HG03571 (cell line): ENCODE measurements at regions not wholly inside any gene's neighbourhood (a gene's known extent, or its start where the extent isn't known, plus 50 kb on each side); places are given as distances from the start of the nearest gene placed in this dataset.
"Not testable (repeated sequence)": the region's sequence is repeated elsewhere in the genome, so short reads cannot be mapped to it uniquely, and the experiment has no call there.

Source experiments
- ATAC-seq: cut with Tn5 transposase; IDR thresholded peaks from one replicate; pipeline ENCODE4 v1.9.1; 2021; ENCODE audit not compliant: unreplicated experiment

DNA sequence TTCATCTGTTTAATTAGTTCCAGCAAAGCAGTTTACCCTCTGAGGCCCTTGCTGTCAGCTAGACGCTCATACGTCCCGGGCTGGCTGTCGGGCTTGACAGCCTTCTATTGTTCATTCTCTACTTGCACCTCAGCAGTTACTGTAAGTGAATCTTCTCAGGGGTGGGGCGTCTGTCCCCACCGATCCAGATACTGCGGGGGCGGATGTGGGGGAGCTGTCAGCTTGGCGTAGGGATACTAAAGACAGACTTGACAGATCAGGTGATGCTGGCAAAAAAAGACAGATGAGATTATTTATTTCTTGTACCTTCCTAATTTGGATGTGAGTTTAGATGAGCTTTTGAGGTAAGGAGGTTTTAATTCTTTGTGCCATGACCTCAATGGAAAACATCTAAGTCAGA is 315.3 kb downstream of the NR2F2 start:
- no peak for ATAC-seq

DNA sequence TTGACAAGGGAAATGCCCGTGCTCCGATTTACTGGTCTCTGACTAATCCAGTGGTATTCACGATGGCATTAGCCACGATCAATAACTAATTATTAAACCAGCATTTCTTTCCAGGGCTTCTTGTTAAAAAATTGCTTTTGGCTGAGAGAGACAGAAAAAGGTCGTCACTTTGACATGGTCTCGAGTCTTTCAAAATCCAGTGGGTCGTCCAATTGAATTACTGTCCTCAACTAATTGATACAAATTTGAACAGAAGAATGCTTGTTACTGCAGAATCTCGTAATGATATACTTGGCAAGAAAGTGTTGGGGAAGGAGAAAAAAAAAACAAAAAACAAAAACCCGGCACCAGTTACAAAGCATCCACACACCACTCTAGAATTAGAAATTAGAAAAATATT is 318.4 kb downstream of the NR2F2 start:
- ATAC-seq = no peak

DNA sequence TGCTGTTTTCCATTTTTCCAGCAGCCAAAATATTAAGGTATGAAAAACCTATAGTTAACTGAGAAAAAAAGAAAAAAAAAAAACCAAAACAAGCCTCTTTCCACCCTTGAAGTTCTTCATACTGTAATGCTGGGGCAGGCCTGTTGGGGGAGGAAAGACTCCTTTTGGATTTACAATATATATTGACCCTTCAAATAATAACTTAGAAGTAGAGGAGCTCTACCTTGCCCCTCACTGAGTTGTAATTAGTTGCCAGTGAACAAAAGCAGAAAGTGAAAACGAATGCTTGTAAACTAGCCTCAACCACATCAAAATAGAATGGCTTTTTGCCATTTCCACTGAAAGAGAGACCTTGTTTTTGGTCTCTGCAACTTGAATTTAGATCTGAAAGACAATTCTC is 326.6 kb downstream of the NR2F2 start:
- ATAC-seq = no peak

DNA sequence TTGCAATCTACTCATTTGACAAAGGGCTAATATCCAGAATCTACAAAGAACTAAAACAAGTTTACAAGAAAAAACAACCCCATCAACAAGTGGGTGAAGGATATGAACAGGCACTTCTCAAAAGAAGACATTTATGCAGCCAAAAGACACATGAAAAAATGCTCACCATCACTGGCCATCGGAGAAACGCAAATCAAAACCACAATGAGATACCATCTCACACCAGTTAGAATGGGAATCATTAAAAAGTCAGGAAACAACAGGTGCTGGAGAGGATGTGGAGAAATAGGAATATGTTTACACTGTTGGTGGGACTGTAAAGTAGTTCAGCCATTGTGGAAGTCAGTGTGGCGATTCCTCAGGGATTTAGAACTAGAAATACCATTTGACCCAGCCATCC is 336.5 kb downstream of the NR2F2 start:
- ATAC-seq = not testable (repeated sequence)

DNA sequence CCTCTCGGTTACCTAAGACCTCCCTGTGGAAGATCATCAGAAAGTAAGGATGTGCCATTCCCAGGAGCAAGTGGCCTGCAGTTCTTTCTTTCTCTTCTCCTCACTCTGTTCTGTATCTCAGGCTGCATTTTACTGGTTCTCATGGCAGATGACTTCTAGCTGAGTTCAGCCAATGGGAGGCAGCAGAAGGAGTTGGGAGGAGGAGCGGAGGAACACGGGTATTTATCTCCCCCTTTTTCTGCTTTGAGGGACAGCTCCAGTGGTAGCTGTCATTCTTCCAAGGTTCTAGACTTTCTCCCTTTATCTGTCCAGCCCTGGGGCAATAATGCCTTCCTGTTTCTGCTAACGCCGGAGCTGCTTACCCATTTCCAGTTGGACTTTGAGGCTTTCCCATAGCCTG is 339.9 kb downstream of the NR2F2 start:
- no peak for ATAC-seq

DNA sequence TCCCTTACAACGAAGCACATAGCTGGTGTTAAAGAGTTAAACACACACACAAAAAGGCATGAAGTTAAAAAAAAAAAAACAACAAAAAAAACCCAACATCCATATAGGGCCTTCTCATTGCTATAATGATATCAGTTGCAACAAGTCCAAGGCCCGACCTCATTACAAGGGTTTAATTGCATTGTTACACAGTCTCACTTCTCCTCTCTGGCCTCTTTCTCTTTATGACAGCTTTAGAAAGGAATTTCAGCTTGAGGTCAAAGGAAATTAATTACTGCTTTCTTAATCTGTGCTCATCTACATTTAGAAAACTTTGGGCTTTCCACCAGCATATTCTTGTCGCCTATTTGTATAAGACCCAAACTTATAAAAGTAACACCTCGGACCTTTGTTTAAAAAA is 342.1 kb downstream of the NR2F2 start:
- ATAC-seq = no peak

DNA sequence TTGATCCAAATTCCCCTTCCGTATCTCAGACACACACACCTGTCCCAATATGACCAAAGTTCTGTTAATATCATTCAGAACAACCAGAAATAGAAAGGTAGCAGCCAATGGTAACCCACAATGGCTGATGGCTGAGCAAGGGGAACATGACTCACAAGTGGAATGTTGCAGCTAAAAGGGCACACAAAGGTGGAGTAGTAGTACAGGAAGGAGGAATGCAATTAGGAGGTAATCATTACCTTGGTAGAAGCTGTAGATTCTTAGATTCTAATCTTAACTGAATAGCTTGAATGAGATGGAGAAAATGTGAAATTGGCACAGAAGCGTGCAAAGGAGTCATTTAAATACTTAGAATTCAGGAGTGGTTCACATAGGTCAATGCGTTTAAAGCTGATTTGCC is 347.9 kb downstream of the NR2F2 start:
- ATAC-seq = no peak

DNA sequence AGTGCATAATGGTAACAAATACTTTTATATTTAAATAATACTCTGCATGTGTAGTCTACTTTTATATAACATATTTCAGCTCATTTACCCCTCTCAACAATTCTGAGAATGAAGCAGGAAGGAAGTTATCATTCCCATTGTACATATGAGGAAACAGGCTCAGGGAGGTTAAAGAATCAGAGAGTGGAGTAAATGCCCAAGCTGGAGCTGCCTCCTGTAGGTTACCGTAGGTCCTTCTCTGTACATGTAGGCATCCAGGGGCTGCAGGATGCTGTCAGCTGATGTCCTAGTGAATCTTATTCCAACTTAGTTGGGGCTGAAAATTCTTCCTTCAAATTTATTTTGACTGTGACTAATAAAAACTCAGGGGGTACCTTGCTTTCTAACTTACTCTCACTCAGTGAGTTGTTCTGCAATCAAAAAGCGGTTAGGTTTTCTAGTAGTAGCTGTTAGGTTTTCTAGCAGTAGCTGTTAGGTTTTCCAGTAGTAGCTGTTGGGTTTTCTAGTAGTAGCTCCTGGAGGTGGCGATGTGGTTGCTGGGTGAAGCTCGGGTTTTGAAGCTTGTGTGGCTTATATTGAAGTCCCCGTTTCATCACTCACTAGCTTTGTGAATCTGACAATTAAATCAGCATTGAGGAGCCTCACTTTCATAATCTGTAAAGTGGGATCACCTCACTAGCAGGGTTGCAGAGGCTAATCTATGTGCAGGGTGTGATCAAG is 357.0 kb downstream of the NR2F2 start:
- no peak for ATAC-seq

DNA sequence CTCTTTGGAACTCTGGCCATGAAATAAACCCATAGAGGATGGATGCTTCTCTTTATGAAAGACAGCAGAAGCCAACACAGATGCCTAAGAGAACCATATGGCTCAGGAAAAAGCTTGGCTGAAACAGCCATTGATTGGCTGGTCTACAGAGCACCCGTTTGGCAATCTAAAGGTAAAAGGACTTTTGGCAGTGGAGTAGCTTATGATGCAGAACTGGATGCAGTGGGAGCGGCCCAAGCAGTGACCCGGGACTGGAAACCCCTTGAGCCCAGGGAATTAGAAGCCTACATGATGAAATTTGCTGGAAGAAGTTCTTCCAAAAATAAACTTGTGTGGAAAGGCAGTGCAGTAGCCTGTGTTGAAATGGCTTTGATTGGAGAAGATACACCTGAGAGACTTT is 360.2 kb downstream of the NR2F2 start:
- ATAC-seq = no peak

DNA sequence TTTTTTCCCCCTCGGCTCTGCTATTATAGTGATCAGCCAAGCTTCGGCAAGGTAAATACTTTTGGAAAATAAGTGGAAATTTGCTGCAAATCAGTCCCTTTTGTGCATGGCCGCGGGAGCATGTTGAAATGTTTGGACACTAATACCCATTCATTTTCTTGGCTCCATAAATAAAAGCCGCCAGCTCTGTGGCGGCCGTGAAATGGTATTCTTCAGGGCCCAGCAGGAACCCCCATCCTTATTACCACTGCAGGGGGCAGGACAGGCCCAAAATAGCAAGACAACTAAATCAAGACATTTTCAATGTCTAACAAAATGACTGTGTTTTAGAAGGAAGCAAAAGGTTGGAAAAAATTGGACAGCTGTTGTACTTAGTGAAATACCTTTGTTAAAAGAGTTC is 362.3 kb downstream of the NR2F2 start:
- ATAC-seq = no peak

DNA sequence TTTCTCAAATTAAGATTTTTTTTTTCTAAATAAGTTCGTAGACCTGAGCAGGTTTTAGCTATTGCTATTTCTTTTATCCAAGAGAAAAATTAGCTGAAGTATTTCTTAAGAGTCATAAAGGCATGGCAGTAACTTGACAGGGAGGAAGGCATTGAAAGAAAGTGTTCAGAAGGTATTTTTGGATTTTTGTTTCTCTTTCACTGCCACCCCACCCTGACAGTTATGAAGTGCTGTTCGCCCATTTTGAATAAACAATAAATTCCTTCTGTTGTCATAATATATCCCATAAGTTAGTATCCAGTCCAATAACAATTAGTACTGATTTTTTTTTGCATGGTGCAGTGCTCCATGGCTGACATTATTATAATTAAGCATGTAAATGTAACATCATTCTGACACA is 363.0 kb downstream of the NR2F2 start:
- ATAC-seq = no peak

DNA sequence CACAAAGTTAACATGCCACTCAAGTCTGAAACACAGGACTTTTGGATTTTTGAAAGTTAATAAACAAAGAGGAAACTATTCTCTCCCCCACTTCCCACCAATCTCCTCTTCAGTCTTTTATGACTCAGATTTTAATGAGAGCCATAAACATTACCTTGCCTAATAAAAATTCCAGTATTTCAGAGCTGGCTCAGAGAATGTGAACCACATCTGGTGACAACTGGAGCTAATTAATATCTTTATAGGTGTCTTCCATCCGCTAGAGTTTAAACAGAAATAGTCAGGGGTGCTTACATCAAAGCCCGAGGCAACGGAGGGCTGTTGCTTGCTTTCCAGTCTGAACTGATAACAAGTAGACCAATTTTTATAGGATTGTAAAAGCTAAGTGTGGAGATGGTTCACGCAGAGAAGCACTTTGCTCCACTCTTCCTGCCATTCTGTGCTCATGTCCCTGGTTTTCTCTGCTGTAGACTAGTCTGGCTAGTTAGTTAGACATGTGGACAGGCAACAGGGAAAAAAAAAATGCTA is 363.6 kb downstream of the NR2F2 start:
- no peak for ATAC-seq

DNA sequence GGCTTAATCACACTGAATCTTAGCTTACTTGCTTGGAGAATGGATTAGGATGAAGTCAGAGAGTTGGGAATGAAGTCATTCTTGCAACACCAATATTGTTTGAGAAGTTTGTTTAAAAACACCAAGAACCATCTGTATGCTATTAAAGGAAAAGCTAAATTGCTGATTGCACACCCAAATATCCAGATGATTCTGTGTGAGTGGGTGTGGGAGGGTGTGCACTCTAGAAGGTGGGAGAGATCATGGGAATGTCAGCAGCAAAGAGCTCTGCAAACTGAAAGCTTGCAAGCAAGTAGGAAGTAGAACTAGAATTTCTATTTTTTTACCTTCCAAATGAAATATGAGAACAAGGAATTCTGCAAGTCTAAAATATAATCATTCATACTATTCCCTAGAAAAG is 364.9 kb downstream of the NR2F2 start:
- no peak for ATAC-seq

DNA sequence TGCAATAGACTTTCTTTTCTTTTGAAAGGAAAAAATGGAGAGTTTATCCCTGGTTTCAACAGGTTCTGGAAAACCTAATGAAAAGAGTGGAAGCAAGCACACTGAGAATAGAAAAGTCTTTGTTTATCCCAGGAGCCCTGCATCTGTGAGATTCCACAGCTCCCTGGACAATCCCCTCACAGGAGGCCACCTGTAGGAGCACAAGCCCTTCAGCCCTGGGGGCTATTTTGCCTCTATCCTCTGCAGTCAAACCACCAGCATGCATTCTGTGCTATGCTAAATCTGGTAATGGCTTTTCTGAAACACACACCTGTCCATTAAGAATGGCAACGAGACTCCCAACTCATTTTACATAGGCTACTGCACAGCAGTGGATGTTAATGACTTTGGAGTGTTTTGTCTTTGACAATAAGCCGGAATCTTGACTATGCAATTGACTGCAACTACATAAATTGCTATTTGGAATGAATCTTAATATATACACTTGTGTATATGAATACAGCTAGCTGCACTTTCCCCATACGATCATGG is 369.4 kb downstream of the NR2F2 start:
- ATAC-seq = no peak

DNA sequence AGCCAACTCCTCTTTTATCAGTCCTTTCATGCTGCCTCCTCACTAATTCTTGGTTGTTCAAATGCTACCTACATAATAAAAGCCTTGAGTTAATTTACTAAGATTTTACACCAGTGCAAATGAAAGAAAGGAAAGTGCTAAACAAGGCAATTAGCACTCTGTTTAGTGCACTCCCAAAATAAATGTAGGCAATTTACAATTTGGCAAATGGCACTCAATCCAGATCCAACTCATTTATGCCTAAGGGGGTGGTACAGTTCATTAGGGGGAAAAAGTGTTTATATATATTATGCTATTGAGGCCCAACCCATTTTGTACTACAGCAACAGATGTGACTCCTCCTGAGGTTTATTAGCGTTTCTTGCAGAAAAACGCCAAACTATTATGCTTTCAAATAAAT is 370.1 kb downstream of the NR2F2 start:
- no peak for ATAC-seq

DNA sequence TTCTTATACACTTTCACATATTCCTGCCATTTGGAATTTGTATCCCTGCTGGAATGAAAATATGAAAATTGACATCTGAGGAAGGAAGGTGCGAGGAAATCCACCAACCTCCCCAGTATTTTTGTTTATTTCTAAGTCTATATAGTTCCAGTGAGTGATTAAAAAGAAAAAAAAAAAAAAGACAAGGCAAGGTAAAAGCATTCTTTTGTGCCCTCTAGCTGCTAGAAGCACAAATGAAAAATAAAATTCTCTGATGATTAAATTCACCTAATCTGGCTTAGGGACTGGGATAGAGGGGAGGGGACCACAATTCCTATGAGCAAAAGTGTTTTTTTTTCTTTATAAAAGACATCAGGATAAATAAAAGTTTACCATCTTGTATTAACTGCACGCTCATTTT is 370.9 kb downstream of the NR2F2 start:
- no peak for ATAC-seq

DNA sequence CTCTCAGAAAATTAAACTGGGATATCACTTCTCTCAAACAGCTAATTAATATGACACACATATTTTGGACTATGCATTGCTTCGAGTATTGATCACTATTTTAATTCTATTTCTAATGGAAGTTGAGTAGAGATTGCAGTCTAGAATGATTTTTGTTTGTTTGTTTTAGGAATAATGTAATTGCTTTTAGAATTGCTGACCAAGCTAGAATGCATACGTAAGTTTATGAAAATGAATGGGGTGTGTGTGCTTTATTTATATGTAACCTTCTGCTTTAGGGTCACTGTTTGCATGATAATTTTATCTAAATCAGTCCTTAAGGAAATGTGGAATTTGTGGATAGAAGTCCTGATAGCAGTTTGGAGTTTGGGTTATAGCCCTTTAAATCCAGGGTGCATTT is 371.4 kb downstream of the NR2F2 start:
- ATAC-seq = no peak

DNA sequence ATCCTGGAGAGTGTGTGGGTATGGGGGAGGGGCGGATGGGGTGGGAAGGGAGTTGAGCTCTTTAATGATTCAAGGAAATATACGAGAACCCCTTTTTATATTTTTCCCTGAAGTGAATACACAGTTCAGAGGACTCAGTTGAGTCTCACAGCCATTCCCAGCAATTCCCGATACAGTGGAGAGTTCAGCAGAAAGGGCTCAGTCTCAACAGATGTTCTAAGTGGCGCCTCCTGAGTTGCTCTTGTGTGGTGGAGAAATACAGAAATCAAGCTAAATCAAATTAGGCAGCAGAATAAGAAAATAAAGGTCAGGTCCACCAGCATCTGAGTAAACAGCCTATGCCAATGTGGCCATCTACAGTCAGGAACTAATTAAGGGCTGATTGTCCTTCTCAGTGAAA is 372.1 kb downstream of the NR2F2 start:
- ATAC-seq = no peak

DNA sequence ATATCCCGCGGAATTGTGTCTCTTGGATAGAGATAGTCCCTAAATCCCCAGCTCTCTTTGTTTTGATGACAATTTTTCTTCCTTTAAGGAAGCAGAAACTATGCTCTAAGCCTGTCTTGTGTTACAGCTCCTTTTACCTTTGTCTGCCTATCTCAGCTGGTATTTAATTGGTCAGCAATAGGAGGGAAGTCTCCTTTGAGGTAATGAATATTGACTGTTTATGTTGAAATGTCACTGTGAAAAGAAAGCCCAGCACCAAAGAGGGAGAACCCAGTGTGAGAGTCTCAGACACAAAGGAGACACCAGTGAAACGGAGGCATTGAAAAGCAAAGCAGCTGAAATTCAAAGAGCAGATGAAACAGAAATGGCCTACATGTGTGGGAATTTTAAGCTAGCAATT is 372.6 kb downstream of the NR2F2 start:
- no peak for ATAC-seq

DNA sequence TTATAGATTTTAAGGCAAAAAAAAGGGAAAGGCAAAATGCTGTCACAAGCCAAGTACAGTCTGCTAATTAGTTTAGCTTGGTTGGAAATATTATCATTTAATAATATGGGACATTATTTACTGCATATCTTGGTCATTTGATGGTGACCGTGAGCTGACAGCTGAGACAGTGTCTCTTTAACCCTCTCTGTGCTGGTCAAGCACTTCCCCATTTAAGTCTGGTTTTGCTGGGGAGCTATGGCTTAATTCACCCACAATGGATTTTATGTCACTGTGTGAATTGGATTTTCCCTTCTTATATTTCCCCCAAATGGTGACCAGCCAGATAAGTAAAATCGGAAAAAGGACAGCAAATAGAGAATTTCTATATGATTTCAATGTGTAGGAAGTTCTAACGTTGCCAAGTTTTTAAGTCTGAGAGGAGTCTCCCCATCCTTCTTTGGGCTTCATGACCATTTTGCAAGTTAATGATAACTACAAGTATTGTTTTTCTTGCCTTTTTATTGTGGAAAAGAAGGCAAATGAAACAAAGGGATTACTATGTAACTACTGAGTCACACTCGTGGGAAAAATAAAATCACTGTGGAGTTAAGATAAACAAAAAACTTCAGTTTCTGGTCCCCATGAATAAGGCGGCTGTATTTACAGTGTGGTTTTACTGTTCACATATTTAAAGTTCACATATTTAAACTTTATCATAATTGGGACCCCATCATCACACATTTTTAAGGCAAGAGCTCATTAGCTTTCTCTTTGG is 373.5 kb downstream of the NR2F2 start:
- ATAC-seq = no peak

DNA sequence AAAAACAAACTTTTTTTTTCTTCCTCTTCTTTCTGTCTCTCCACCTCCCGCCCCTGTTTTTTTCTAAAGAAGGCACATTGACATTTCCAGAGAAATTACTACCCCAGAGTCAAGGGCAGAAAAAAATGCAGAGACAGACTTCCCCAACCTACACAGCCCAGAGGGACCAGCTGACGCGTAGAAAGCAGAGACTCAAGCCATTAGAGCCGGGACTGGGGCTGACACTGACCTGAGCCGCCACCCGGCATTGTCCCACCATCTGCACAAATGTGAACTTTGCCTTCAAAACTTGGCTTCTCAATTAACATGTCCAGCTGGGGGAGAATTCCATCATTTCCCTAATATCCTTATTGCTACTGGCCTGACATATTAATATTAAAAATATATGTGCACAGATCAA is 385.6 kb downstream of the NR2F2 start:
- ATAC-seq = no peak

DNA sequence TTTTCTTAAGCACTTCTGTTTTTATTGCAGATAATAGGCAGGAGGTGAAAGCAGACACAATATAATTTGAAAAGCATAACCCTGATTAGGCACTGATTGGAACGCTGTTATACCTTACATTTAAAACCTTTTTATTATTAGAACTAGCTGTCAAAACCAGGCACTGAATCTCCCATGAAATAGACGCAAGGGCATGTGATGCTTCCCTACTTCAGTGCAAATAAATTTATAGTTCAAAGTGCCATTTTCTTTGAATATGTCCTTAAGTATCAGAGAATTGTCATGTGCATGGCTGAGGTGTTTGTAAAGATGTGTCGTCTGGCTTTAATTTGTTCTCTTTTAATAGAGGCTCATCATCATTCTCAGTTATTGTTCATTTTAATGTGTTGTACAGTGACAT is 386.0 kb downstream of the NR2F2 start:
- ATAC-seq = no peak
